Fibroblast of upper back skin (primary cell): ENCODE measurements at regions not wholly inside any gene's neighbourhood (a gene's known extent, or its start where the extent isn't known, plus 50 kb on each side); places are given as distances from the start of the nearest gene placed in this dataset.
"Not testable (repeated sequence)": the region's sequence is repeated elsewhere in the genome, so short reads cannot be mapped to it uniquely, and the experiment has no call there.

Experiments
- DNase-seq: peaks from one replicate; pipeline ENCODE4 v3.0.0-alpha.2; 2013

DNA sequence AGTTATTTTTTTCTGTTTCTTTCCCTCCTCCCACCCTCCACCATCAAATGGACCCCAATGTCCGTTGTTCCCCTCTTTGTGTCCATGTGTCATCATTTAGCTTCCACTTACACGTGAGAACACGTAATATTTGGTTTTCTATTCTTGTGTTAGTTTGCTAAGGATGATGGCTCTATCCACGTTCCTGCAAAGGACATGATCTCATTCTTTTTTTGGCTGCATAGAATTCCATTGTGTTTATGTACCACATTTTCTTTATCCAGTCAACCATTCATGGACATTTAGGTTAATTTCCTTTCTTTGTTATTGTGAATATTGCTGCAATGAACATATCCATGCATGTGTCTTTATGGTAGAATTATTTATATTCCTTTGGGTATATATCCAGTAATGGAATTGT is 91.3 kb upstream of the TNP1 start:
- no peak for DNase-seq

DNA sequence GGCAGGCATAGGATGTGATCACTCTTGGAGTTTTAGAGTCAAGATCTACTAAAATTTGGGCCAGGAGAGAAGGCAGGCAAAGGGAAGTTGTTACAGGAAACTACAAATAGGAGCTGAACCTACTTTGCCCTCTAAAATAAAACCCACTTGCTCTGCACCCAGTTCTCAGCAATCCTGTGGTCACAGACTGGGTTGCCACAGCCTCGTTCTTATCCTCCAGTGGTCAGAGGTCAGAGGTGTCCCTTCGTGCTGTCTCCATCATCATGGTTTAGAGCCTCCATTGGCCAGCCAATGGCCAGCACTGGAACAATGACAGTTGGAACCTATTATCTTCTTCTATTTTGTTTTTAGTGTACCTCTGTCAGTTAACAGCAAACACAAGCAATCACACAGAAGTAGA is 90.7 kb upstream of the TNP1 start:
- DNase-seq, result no peak

DNA sequence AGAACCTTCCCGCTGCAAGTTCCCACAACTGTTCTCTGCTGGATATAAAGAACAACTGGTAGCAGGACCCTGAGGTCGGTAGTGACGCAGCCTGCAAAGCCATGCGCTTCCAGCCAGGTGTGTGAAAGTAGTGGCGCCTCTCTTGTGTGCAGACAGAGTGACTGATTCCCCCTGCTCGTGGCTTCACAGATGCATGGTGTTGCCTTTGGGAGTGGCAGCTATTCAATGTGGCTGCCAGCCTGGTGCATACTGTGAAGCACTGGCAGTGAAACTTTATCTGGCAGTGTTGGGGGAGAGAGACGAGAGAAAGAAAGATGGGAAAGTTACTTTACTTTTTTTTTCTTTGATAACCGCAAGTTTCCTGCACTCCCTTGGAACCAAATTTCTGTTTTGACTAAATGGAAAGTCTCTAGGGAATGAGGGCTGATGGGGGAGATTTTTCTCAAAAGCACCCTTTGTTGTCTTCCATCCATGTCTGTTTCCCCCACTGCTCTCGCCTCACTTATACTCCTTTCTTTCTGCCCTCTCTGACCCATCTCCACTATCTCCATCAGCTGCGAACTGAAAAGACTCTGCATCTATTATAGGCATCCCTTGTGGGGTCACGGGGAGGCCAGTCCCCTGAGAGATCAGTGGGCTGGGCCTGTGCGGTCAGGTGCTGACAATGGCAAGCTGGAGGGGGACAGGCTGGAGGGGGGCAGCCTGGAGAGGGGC is 90.0 kb upstream of the TNP1 start:
- DNase-seq, result peak; percentile 21

DNA sequence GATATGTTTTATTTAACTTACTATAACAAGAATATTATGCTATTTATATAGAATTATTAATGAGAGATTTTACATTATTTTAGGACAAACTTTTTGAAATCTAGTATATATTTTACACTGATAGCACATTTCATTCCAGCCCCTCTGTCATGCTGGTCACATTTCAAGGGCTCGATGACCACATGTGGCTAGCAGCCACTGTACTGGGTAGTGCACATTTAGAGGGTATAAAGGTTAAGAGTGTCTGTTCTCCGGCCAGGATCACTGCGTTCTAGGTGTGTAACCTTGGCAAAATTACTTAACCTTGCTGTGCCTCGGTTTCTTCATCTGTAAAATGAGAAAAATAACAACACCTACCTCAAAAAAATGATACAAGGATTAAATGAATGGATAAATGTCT is 87.2 kb upstream of the TNP1 start:
- no peak for DNase-seq

DNA sequence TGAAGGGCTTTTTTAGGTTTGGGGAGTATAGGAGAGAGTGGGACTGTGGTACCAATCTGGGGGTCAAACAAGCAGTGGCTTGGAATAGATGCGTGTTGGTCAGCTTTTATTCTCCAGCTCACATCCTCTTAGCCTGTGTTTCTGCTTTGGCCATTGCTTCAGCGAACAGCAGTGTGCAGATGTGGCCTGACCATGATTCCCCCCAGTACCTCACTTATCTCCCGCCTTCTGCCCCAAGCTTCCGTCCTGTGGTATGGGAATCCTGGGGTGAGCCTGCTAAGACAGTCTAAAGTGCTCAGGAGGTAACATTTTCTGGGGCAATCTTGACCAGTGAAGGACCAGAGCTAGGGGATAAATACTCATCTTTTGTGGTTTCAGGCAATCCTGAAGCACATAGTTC is 84.9 kb upstream of the TNP1 start:
- DNase-seq, result no peak

DNA sequence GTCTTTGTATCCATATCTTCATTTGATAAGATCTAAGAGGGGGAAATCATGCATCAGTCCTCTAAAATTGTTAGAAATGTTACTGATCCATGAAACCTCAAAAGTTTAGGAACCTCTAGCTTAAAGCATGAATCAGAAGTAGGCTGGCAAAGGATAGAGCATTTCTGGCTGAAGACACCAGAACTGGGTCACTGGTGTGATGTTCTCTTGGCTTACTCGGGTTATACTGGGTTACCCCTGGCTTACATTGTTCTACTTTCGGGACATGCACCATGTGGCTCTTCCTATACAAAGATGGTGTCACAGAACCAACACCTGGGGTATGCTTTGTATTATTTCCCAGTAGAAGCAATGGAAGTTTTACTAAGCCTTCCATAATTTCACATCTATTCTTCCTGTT is 83.2 kb upstream of the TNP1 start:
- no peak for DNase-seq

- DNase-seq, result no peak
Observed at GRCh38 chr2:216942465-216942864, 82.6 kb upstream of the TNP1 start.

GRCh38 chr2:216942016-216942415 is 82.2 kb upstream of the TNP1 start:
- no peak for DNase-seq

- no peak for DNase-seq
Observed at GRCh38 chr2:216936954-216937357, 77.1 kb upstream of the TNP1 start.

DNA sequence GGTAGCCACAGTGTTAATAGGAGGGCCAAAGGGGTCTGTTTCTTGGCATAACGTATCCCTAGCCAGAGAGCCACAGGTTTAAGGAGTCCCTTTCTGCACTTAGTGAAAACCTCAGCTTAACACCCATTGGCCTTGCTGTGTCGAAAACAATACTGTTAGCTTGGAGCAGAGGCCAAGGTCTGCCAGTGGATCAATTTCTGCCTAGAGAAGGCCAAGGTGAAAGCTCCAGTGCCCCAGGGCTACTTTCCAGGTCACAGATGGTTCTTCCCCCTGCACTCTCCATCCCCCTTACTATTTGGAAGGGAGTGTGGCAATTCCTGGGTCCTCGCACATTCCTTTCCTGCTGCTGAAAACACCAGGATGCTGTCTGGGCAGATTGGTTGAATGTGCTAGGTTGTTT is 74.8 kb upstream of the TNP1 start:
- no peak for DNase-seq

GRCh38 chr2:216934151-216934550 is 74.3 kb upstream of the TNP1 start:
- no peak for DNase-seq

DNA sequence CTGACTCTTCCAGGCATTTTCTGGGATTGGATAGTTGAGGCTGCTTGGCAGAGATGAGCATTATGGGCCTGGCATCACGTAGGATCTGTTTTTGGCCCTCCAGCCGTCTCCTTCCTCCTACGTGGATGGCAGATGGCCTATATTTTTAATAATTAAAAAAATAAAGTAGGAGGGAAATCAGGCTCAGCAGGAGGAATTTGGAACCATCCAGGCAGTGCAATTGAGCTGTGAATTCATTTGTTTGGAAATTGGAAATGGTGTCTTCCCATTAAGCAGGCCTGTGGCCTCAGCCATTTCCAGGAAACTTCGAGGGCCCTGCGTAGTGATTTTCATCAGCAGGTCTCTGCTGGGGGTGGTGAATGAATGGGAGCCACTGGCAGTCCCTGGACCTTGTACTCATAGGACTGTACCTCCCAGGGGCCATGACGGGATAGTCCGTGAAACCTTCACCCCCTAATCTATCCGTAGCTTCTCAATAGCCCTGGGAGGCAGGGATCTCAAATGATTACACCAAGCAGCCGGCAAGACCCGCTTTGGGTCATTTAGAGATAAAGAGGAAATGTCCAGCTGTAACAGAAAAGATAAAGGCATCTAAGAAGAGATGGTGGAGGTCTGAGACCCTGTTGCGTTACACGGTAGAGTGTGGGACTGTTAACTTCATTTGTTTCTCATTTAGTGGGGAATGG is 73.1 kb upstream of the TNP1 start:
- no peak for DNase-seq

- no peak for DNase-seq
Observed at GRCh38 chr2:216932113-216932862, 72.4 kb upstream of the TNP1 start.

DNA sequence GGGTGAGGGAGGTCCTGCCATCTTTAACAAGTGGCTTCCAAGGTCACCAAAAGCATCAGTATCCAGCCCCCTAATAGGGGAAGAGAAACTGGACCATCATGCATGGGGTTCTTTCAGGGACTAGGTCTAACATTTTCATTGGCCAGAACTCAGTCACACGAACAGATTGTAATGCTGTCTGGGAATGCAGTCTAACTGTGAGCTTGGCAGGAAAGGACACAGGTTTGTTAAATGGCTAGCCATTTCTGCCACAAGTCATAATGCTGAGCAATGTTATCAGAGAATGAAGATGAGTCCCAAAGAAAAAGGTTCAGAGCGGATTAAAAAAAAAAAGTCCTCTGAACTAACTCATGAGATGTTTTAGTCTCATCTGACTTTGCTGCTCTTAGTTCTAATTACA is 70.9 kb upstream of the TNP1 start:
- no peak for DNase-seq

DNA sequence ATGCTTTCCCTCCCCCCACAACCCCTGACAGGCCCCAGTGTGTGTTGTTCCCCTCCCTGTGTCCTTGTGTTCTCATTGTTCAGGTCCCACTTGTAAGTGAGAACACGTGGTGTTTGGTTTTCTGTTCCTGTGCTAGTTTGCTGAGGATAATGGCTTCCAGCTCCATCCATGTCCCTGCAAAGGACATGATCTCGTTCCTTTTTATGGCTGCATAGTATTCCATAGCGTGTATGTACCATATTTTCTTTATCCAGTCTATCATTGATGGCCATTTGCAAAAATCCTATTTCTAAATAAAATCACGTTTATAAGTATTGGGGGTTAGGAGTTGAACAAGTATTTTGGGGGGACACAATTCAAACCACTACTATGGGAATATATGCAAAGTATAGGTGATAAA is 69.5 kb upstream of the TNP1 start:
- not testable (repeated sequence) for DNase-seq

DNA sequence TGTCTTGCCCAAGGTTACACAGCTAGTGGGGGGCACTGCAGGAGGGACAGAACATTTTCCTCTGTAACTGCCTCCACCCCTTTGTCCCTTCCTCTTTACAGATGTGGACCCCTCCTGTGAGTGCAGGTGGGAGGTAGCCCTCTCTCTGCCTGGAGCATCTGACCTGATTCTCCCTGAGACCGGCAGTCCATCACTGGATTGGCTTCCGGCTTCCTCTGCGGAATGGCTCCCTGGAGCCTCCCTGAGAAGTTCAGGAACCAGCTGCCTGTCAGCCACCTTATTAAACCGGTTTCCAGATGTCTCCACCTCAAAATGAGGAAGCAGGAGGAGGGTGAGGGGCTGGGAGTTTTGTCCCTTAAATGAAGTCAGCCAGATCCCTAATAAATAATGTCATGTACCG is 67.3 kb upstream of the TNP1 start:
- no peak for DNase-seq

- no peak for DNase-seq
Observed at GRCh38 chr2:216925636-216926366, 65.9 kb upstream of the TNP1 start.

DNA sequence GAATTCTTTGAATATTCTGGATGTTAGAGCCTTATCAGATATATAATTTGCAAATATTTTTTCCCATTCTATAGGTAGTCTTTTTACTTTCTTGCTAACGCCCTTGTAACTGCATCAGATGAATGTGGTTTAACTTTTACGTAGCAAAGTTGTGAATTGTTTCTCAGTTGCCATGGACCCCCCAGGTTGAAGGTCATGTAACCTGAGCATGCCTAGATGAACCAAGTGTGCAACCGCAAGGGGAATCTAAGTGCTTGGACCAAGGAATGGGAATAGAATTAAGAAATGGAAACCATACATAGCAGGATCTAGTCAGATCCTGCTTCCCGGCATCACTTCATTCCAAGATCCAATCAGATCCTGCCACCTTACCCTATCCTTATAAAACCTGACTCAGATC is 65.1 kb upstream of the TNP1 start:
- no peak for DNase-seq

DNA sequence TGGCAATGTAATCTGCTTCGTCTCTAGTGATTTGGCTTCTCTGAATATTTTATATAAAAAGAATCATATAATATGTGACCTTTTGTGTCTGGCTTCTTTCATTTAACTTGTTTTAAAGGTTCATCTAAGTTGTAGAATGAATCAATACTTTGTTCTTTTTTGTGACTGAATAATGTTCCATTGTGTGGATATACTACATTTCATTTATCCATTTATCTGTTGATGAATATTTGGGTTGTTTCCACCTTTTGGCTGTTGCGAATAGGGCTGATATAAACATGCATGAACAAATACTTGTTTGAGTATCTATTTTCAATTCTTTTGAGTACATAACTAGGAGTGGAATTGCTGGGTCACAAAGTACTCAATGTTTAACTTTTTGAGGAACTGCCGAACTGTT is 63.8 kb upstream of the TNP1 start:
- DNase-seq, result no peak

- no peak for DNase-seq
Observed at GRCh38 chr2:216922175-216922780, 62.4 kb upstream of the TNP1 start.

GRCh38 chr2:216920937-216921456 is 61.1 kb upstream of the TNP1 start:
- no peak for DNase-seq

DNA sequence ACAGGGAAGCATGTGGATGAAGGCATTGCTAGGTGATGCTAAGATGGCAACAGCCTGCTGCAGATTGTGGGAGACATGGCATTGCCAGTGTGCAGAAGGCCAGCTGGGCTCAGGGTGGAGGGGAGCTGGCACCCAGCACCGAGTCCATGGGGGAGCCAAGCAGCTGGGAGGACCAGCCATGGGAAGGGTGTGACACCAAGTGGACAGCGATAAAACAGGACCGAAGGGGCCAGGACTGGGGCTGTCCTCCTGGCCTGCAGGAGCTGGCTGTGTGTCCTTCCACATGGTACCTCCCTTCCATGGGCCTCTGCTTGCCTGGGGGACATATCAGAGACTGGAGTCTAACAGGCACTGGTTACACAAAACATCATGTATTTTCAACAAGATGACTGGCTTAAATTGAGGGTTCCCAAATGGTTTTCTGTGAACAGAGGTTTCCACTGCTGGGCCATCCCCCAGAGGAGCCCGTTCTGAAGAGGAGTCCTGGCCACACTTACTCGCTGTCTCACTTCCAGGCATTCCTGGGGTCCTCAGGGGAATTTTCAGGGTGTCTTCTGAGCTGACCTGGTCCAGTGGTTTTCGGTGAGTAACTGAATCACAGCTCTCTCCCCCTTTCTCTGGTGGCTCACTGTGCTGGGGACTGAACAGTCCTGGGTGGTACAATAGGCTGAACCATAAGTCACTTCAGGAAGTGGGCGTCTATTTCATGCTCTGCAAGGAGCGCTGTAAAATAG is 60.4 kb upstream of the TNP1 start:
- DNase-seq, result peak; percentile 60
